Activated B cell treated with CpG ODN at 0.5 μM for 24 hours (primary cell): ENCODE measurements at regions not wholly inside any gene's neighbourhood (a gene's known extent, or its start where the extent isn't known, plus 50 kb on each side); places are given as distances from the start of the nearest gene placed in this dataset.
"Not testable (repeated sequence)": the region's sequence is repeated elsewhere in the genome, so short reads cannot be mapped to it uniquely, and the experiment has no call there.

Source experiments
- ATAC-seq: fragments of 200-7000 bp; cut with Tn5 transposase; one replicate; pipeline ENCODE4 v1.10.0; 2021; ENCODE audit warnings: low read depth, mild to moderate bottlenecking, moderate library complexity
- CTCF ChIA-PET: fragments of 350-600 bp; sonication (Branson Sonifier 250); formaldehyde crosslinking; loops from one replicate; lab custom pipeline; 2021; ENCODE audit warnings: antibody characterized with exemption; lab: Charles Lee
- POLR2A ChIA-PET: fragments of 350-600 bp; sonication (Branson Sonifier 250); formaldehyde crosslinking; loops from one replicate; lab custom pipeline; 2021; ENCODE audit warnings: antibody characterized with exemption; lab: Charles Lee
- DNase-seq: peaks from one replicate; pipeline ENCODE4 v3.0.0; 2022
- H3K27ac Mint-ChIP-seq: one replicate; pipeline ENCODE4 v1.8.0; 2020; ENCODE audit warnings: mixed read lengths
- H3K27me3 Mint-ChIP-seq: one replicate; pipeline ENCODE4 v1.8.0; 2021; ENCODE audit warnings: mixed read lengths
- H3K36me3 Mint-ChIP-seq: one replicate; pipeline ENCODE4 v1.8.0; 2021; ENCODE audit warnings: low read depth, mixed read lengths
- H3K4me1 Mint-ChIP-seq: one replicate; pipeline ENCODE4 v1.8.0; 2021; ENCODE audit warnings: mixed read lengths
- H3K4me3 Mint-ChIP-seq: one replicate; pipeline ENCODE4 v1.8.0; 2020; ENCODE audit warnings: mild to moderate bottlenecking, mixed read lengths
- H3K9me3 Mint-ChIP-seq: one replicate; pipeline ENCODE4 v1.8.0; 2020; ENCODE audit warnings: mixed read lengths
- CTCF ChIP-seq: fragments of 200-600 bp; IDR thresholded peaks from one replicate; pipeline ENCODE4 v1.8.0; 2022; ENCODE audit warnings: antibody characterized with exemption, mild to moderate bottlenecking
- intact Hi-C: fragments of 100-400 bp; cut with micrococcal nuclease; formaldehyde crosslinking; loops from one replicate; pipeline ENCODE4 v1.15.1; 2024

DNA sequence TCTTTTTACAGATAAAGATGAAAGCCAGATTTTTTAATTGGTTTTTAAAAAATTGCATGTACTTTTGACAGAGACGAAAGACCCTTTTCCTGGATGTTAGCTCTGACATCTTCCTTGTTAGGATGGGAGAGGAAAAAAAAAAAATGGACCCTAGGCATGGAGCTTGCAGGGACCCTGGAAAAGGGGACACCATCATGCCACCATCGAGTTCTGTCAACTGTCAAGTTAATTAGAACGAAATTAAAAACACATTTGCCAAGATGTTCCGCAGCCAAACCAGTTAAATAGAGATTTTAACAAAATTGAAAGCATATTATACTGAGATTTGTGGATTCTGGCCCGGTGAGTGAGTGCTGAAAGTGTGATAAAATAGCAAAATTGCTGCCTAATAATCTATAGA is 202.6 kb downstream of the BUB3 start:
- ATAC-seq (no peak), DNase-seq (no peak)
- CTCF ChIA-PET, result no interaction called here
- H3K4me3 Mint-ChIP-seq, result no peak overlapping the region
- H3K27me3 Mint-ChIP-seq, result peaks cover 6% of the 10 kb centered on the region
- H3K4me1 Mint-ChIP-seq, result no peaks in the 10 kb centered on the region
- H3K36me3 Mint-ChIP-seq, result no peaks in the 10 kb centered on the region
- intact Hi-C loops, result no loop called here
- no peak for TF ChIP-seq CTCF
- POLR2A ChIA-PET, result no interaction called here
- no peaks in the 10 kb centered on the region for H3K9me3 Mint-ChIP-seq
- H3K27ac Mint-ChIP-seq, result no peak overlapping the region

GRCh38 chr10:123357421-123357930 is 203.3 kb downstream of the BUB3 start:
- H3K9me3 Mint-ChIP-seq, result no peaks in the 10 kb centered on the region

DNA sequence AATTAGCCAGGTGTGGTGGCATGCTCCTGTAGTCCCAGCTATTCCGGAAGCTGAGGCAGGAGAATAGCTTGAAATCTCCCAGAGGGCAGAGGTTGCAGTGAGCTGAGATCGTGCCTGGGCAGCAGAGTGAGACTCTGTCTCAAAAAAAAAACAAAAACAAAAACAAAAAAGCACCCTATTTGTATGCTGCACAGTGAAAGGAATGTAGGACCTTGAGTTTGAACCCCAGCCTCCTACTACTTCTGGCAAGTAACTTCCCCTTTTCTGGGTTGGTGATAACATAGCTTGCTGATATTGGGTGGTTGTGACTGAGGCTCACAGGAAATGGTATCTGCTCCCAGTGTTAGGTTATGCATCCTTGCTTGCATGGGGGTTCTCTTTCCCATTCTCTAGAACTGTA is 205.3 kb downstream of the BUB3 start:
- Mint-ChIP-seq H3K4me1 (no peaks in the 10 kb centered on the region), H3K36me3 (no peaks in the 10 kb centered on the region), H3K9me3 (no peaks in the 10 kb centered on the region), H3K4me3 (no peak overlapping the region), H3K27me3 (peaks cover 6% of the 10 kb centered on the region), H3K27ac (no peak overlapping the region)
- DNase-seq (no peak), ATAC-seq (no peak)
- intact Hi-C loops, result no loop called here
- POLR2A ChIA-PET, result no interaction called here
- CTCF ChIA-PET, result no interaction called here
- TF ChIP-seq CTCF, result no peak

More at GRCh38 chr10:123357421-123357930, 203.3 kb downstream of the BUB3 start:
- H3K4me1 Mint-ChIP-seq, result no peaks in the 10 kb centered on the region
- POLR2A ChIA-PET, result no interaction called here
- no peak for DNase-seq
- intact Hi-C loops, result no loop called here
- no peak for ATAC-seq
- peaks cover 6% of the 10 kb centered on the region for H3K27me3 Mint-ChIP-seq
- no peak overlapping the region for H3K27ac Mint-ChIP-seq
- H3K36me3 Mint-ChIP-seq, result no peaks in the 10 kb centered on the region
- H3K4me3 Mint-ChIP-seq, result no peak overlapping the region
- TF ChIP-seq CTCF, result no peak
- CTCF ChIA-PET, result no interaction called here

- Mint-ChIP-seq H3K4me1 (no peaks in the 10 kb centered on the region), H3K27ac (no peak overlapping the region), H3K4me3 (no peak overlapping the region), H3K9me3 (no peaks in the 10 kb centered on the region), H3K36me3 (no peaks in the 10 kb centered on the region), H3K27me3 (no peaks in the 10 kb centered on the region)
- CTCF ChIA-PET, result no interaction called here
- ATAC-seq (no peak), DNase-seq (no peak)
- POLR2A ChIA-PET, result no interaction called here
- no peak for TF ChIP-seq CTCF
- intact Hi-C loops, result no loop called here
Measured at GRCh38 chr10:123361832-123362231, 207.6 kb downstream of the BUB3 start.

- peaks cover 4% of the 10 kb centered on the region for H3K9me3 Mint-ChIP-seq
- no peak for TF ChIP-seq CTCF
- H3K4me3 Mint-ChIP-seq, result no peak overlapping the region
- H3K27me3 Mint-ChIP-seq, result no peaks in the 10 kb centered on the region
- intact Hi-C loops, result no loop called here
- H3K27ac Mint-ChIP-seq, result no peak overlapping the region
- ATAC-seq (no peak), DNase-seq (no peak)
- H3K36me3 Mint-ChIP-seq, result no peaks in the 10 kb centered on the region
- no peaks in the 10 kb centered on the region for H3K4me1 Mint-ChIP-seq
- ChIA-PET CTCF (no interaction called here), POLR2A (no interaction called here)
Measured at GRCh38 chr10:123367195-123367594, 213.0 kb downstream of the BUB3 start.

DNA sequence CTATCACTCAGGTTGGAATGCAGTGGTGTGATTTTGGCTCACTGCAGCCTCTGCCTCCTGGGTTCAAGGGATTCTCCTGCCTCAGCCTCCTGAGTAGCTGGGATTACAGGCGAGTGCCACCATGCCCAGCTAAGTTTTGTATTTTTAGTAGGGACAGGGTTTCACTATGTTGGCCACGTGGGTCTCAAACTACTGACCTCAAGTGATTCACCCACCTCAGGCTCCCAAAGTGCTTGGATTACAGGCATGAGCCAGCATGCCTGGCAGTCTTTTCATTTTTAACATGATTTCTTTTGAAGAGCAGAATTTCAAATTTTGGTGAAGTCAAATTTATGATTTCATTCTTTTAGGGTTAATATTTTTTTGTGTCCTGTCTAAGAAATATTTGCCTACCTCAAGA is 217.4 kb downstream of the BUB3 start:
- H3K4me1 Mint-ChIP-seq, H3K4me3 Mint-ChIP-seq, H3K27ac Mint-ChIP-seq, H3K27me3 Mint-ChIP-seq, ATAC-seq, intact Hi-C loops, H3K36me3 Mint-ChIP-seq, POLR2A ChIA-PET, CTCF ChIA-PET, H3K9me3 Mint-ChIP-seq, DNase-seq: not testable (repeated sequence)
